K562 (cell line): ENCODE measurements at regions not wholly inside any gene's neighbourhood (a gene's known extent, or its start where the extent isn't known, plus 50 kb on each side); places are given as distances from the start of the nearest gene placed in this dataset.

Experiments used
- PHF20 ChIP-seq: fragments of 450-650 bp; IDR thresholded peaks from 2 replicates; pipeline ENCODE4 v1.6.1; 2018; ENCODE audit not compliant: partially characterized antibody
- TF ChIP-seq, protein P1 (sequence below): fragments of 450-650 bp; IDR thresholded peaks from 2 replicates; pipeline ENCODE4 v1.6.1; 2016; ENCODE audit warnings: mild to moderate bottlenecking, moderate library complexity

DNA sequence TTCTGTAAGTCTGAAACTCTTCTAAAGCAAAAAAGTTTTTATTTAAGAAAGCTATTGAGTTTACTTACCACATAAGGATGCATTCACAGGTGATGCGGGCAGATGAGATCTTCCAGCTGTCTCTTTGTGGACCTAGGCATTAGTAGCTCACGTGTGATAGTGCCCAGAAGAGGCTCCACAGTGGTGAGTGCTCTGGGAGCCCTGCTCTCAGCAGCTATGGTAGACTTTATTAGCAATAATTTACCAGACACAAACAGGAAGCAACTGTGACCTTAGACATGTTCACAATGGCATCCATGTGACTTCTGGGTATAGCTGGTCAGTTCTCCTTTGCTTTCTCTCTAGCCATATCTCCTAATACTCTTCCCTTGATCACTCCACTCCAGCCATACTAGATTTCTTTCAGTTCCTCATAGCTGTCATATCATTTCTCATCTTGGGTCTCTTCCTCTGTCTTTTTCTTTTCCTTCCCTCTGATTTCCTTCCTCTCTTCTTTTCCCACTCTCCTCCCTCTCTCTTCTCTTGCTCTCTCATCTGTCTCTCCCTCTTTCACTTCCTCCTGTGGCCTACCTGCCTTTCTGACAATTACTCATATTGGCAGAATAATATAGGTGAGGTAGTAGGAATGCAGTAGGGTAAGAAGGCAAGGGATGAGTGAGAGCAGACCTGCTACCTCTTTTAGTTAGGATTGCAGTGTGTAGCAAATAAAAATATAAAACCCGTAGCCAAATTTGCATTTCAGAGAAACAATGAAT is 75.2 kb upstream of the SCAF11 start (continued):
- no peak for TF ChIP-seq PHF20
- TF ChIP-seq, protein P1, sequence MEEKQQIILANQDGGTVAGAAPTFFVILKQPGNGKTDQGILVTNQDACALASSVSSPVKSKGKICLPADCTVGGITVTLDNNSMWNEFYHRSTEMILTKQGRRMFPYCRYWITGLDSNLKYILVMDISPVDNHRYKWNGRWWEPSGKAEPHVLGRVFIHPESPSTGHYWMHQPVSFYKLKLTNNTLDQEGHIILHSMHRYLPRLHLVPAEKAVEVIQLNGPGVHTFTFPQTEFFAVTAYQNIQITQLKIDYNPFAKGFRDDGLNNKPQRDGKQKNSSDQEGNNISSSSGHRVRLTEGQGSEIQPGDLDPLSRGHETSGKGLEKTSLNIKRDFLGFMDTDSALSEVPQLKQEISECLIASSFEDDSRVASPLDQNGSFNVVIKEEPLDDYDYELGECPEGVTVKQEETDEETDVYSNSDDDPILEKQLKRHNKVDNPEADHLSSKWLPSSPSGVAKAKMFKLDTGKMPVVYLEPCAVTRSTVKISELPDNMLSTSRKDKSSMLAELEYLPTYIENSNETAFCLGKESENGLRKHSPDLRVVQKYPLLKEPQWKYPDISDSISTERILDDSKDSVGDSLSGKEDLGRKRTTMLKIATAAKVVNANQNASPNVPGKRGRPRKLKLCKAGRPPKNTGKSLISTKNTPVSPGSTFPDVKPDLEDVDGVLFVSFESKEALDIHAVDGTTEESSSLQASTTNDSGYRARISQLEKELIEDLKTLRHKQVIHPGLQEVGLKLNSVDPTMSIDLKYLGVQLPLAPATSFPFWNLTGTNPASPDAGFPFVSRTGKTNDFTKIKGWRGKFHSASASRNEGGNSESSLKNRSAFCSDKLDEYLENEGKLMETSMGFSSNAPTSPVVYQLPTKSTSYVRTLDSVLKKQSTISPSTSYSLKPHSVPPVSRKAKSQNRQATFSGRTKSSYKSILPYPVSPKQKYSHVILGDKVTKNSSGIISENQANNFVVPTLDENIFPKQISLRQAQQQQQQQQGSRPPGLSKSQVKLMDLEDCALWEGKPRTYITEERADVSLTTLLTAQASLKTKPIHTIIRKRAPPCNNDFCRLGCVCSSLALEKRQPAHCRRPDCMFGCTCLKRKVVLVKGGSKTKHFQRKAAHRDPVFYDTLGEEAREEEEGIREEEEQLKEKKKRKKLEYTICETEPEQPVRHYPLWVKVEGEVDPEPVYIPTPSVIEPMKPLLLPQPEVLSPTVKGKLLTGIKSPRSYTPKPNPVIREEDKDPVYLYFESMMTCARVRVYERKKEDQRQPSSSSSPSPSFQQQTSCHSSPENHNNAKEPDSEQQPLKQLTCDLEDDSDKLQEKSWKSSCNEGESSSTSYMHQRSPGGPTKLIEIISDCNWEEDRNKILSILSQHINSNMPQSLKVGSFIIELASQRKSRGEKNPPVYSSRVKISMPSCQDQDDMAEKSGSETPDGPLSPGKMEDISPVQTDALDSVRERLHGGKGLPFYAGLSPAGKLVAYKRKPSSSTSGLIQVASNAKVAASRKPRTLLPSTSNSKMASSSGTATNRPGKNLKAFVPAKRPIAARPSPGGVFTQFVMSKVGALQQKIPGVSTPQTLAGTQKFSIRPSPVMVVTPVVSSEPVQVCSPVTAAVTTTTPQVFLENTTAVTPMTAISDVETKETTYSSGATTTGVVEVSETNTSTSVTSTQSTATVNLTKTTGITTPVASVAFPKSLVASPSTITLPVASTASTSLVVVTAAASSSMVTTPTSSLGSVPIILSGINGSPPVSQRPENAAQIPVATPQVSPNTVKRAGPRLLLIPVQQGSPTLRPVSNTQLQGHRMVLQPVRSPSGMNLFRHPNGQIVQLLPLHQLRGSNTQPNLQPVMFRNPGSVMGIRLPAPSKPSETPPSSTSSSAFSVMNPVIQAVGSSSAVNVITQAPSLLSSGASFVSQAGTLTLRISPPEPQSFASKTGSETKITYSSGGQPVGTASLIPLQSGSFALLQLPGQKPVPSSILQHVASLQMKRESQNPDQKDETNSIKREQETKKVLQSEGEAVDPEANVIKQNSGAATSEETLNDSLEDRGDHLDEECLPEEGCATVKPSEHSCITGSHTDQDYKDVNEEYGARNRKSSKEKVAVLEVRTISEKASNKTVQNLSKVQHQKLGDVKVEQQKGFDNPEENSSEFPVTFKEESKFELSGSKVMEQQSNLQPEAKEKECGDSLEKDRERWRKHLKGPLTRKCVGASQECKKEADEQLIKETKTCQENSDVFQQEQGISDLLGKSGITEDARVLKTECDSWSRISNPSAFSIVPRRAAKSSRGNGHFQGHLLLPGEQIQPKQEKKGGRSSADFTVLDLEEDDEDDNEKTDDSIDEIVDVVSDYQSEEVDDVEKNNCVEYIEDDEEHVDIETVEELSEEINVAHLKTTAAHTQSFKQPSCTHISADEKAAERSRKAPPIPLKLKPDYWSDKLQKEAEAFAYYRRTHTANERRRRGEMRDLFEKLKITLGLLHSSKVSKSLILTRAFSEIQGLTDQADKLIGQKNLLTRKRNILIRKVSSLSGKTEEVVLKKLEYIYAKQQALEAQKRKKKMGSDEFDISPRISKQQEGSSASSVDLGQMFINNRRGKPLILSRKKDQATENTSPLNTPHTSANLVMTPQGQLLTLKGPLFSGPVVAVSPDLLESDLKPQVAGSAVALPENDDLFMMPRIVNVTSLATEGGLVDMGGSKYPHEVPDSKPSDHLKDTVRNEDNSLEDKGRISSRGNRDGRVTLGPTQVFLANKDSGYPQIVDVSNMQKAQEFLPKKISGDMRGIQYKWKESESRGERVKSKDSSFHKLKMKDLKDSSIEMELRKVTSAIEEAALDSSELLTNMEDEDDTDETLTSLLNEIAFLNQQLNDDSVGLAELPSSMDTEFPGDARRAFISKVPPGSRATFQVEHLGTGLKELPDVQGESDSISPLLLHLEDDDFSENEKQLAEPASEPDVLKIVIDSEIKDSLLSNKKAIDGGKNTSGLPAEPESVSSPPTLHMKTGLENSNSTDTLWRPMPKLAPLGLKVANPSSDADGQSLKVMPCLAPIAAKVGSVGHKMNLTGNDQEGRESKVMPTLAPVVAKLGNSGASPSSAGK = no peak
- TF ChIP-seq, all 486 proteins: peak for 0
